IMR-90 (cell line): ENCODE measurements at regions not wholly inside any gene's neighbourhood (a gene's known extent, or its start where the extent isn't known, plus 50 kb on each side); places are given as distances from the start of the nearest gene placed in this dataset.
A peak's percentile ranks its signal among the peaks of the same experiment; 100 is the strongest.

ENCODE experiments used
- ATAC-seq: fragments of 200-7000 bp; cut with Tn5 transposase; 2 replicates; pipeline ENCODE4 v1.9.1; 2020; ENCODE audit warnings: low read depth, mild to moderate bottlenecking, moderate library complexity
- BruUV-seq: library from RNA; stranded (reverse); fragments of 400-500 nt; replicated peaks from 2 replicates; lab custom pipeline; 2021; lab: Mats Ljungman, UMichigan
- CTCF ChIA-PET: fragments of 300-600 bp; formaldehyde crosslinking; extraction: SDS; loops from one replicate; lab custom pipeline; 2021; ENCODE audit warnings: antibody characterized with exemption; lab: Yijun Ruan, JAX
- POLR2A ChIA-PET: fragments of 300-600 bp; sonication (Branson Sonifier 250); formaldehyde crosslinking; loops from one replicate; lab custom pipeline; 2022; ENCODE audit warnings: antibody characterized with exemption; ENCODE audit not compliant: unreplicated experiment; lab: Charles Lee
- DNase-seq: peaks from one replicate; pipeline ENCODE4 v3.0.0; 2013
- H2AFZ ChIP-seq: replicated peaks from 2 replicates; pipeline ENCODE3; 2013; ENCODE audit warnings: low read length, mild to moderate bottlenecking; ENCODE audit not compliant: poor library complexity
- H2AK5ac ChIP-seq: 2 replicates; pipeline ENCODE4 v1.6.1; 2013; ENCODE audit warnings: low read depth, low read length, inconsistent platforms
- H2AK9ac ChIP-seq: replicated peaks from 2 replicates; pipeline ENCODE3; 2013; ENCODE audit warnings: mild to moderate bottlenecking, low read depth, low read length, moderate library complexity; ENCODE audit not compliant: poor library complexity
- H2BK120ac ChIP-seq: 2 replicates; pipeline ENCODE4 v1.6.1; 2013; ENCODE audit warnings: low read depth, low read length, inconsistent platforms
- H2BK15ac ChIP-seq: 3 replicates; pipeline ENCODE4 v1.6.1; 2013; ENCODE audit warnings: low read depth, low read length, inconsistent platforms
- H2BK20ac ChIP-seq: 2 replicates; pipeline ENCODE4 v1.6.1; 2013; ENCODE audit warnings: low read depth, mild to moderate bottlenecking, inconsistent platforms, low read length, moderate library complexity
- H2BK5ac ChIP-seq: 2 replicates; pipeline ENCODE4 v1.6.1; 2013; ENCODE audit warnings: mild to moderate bottlenecking, low read depth, low read length, inconsistent platforms; ENCODE audit not compliant: poor library complexity, severe bottlenecking
- H3K14ac ChIP-seq: replicated peaks from 2 replicates; pipeline ENCODE4 v1.6.1; 2013; ENCODE audit warnings: low read depth, low read length, inconsistent platforms
- H3K18ac ChIP-seq: 2 replicates; pipeline ENCODE4 v1.6.1; 2013; ENCODE audit warnings: low read depth, low read length, control low read depth
- H3K23ac ChIP-seq: 2 replicates; pipeline ENCODE4 v1.6.1; 2013; ENCODE audit warnings: low read depth, low read length, inconsistent platforms
- H3K27ac ChIP-seq: 2 replicates; pipeline ENCODE4 v1.5.1; 2013; ENCODE audit warnings: mild to moderate bottlenecking, control low read depth, low read length; ENCODE audit not compliant: insufficient read depth
- H3K27me3 ChIP-seq: 2 replicates; pipeline ENCODE4 v1.6.1; 2013; ENCODE audit warnings: low read length; ENCODE audit not compliant: control insufficient read depth, insufficient read depth
- H3K36me3 ChIP-seq: 2 replicates; pipeline ENCODE4 v1.6.1; 2013; ENCODE audit warnings: low read length, mixed read lengths; ENCODE audit not compliant: control insufficient read depth, insufficient read depth
- H3K4ac ChIP-seq: 2 replicates; pipeline ENCODE4 v1.6.1; 2013; ENCODE audit warnings: low read depth, low read length, inconsistent platforms
- H3K4me1 ChIP-seq: 2 replicates; pipeline ENCODE4 v1.6.1; 2013; ENCODE audit warnings: low read length, mixed read lengths; ENCODE audit not compliant: control insufficient read depth, insufficient read depth
- H3K4me2 ChIP-seq: 2 replicates; pipeline ENCODE4 v1.6.1; 2013; ENCODE audit warnings: low read depth, mild to moderate bottlenecking, control low read depth, low read length, moderate library complexity
- H3K4me3 ChIP-seq: 2 replicates; pipeline ENCODE4 v1.5.1; 2013; ENCODE audit warnings: low read depth, mild to moderate bottlenecking, control low read depth, low read length, moderate library complexity; ENCODE audit not compliant: insufficient read depth
- H3K56ac ChIP-seq: 2 replicates; pipeline ENCODE4 v1.6.1; 2013; ENCODE audit warnings: low read length, inconsistent platforms; ENCODE audit not compliant: insufficient read depth; ENCODE audit errors: extremely low read depth
- H3K79me1 ChIP-seq, 2 experiments: 2 replicates each; pipeline ENCODE4 v1.6.1; 2013; ENCODE audit warnings: low read length in 2 of 2, inconsistent platforms in 1 of 2, low read depth in 1 of 2
- H3K9ac ChIP-seq: 2 replicates; pipeline ENCODE4 v1.6.1; 2013; ENCODE audit warnings: low read depth, low read length, control low read depth
- H3K9me1 ChIP-seq: 2 replicates; pipeline ENCODE4 v1.6.1; 2013; ENCODE audit warnings: low read length, inconsistent platforms; ENCODE audit not compliant: insufficient read depth
- H3K9me3 ChIP-seq: 2 replicates; pipeline ENCODE4 v1.6.1; 2013; ENCODE audit warnings: low read length; ENCODE audit not compliant: control insufficient read depth, insufficient read depth
- H4K20me1 ChIP-seq: 2 replicates; pipeline ENCODE4 v1.6.1; 2013; ENCODE audit warnings: low read length, inconsistent platforms; ENCODE audit not compliant: insufficient read depth
- H4K5ac ChIP-seq: 2 replicates; pipeline ENCODE4 v1.6.1; 2013; ENCODE audit warnings: mild to moderate bottlenecking, low read depth, low read length, control low read depth
- H4K8ac ChIP-seq, 2 experiments: 2 replicates each; pipeline ENCODE4 v1.6.1; 2013; ENCODE audit warnings: low read depth in 2 of 2, low read length in 2 of 2, control low read depth in 1 of 2, inconsistent platforms in 1 of 2
- H4K91ac ChIP-seq: 2 replicates; pipeline ENCODE4 v1.6.1; 2013; ENCODE audit warnings: low read depth, low read length, inconsistent platforms; ENCODE audit not compliant: insufficient read depth
- BHLHE40 ChIP-seq: fragments of 150-350 bp; IDR thresholded peaks from 2 replicates; pipeline ENCODE4 v1.6.1; 2016; ENCODE audit warnings: mild to moderate bottlenecking, low read depth, low read length
- CEBPB ChIP-seq: IDR thresholded peaks from 2 replicates; pipeline ENCODE4 v1.6.1; 2012; ENCODE audit warnings: low read depth, low read length, improper control_type of control experiment
- POLR2A ChIP-seq: IDR thresholded peaks from 2 replicates; pipeline ENCODE4 v1.6.1; 2012; ENCODE audit warnings: mild to moderate bottlenecking, low read depth, low read length
- WGBS, 2 experiments: methylation state at CpG; one replicate each; pipeline versions ENCODE4 v1.1.5 to v1.1.7; 2013; ENCODE audit warnings: missing lambda C conversion rate in 2 of 2; ENCODE audit not compliant: insufficient read length in 1 of 2; ENCODE audit errors: extremely low coverage in 2 of 2; 5-methylcytosine and 5-hydroxymethylcytosine counted together
- dilution Hi-C: fragments of 300-500 bp; cut with HindIII; formaldehyde crosslinking; loops from one replicate; pipeline ENCODE4 v1.14.3; 2018; ENCODE audit warnings: low sequenced_read_pairs; ENCODE audit not compliant: unreplicated experiment
- in situ Hi-C: fragments of 300-500 bp; cut with MboI; formaldehyde crosslinking; loops from 3 replicates; pipeline ENCODE4 v1.14.3; 2019; ENCODE audit warnings: low sequenced_read_pairs, inconsistent platforms, mixed read lengths
- intact Hi-C: fragments of 100-400 bp; cut with micrococcal nuclease; formaldehyde crosslinking; loops from 2 replicates; pipeline ENCODE4 v1.10.0; 2022

- DNase-seq (no peak), ATAC-seq (no peak)
- in situ Hi-C loops (no loop called here), intact Hi-C loops (no loop called here), dilution Hi-C loops (no loop called here)
- no peak overlapping the region for H3K23ac ChIP-seq
- no peak overlapping the region for H2BK15ac ChIP-seq
- BruUV-seq: no TSS peak
- no peak overlapping the region for H4K8ac ChIP-seq
- peaks cover 9% of the 10 kb centered on the region for H3K27me3 ChIP-seq
- no peak overlapping the region for H2AK5ac ChIP-seq
- no peak overlapping the region for H3K18ac ChIP-seq
- H3K9ac ChIP-seq: no peak overlapping the region
- no peaks in the 10 kb centered on the region for H3K79me1 ChIP-seq
- 14% methylated on average over 1 of the region's 7 CpGs; no CpG with 5 or more reads in 1 of the 2 experiments for WGBS, 2 experiments
- no peaks in the 10 kb centered on the region for H3K36me3 ChIP-seq
- no peak overlapping the region for H2BK120ac ChIP-seq
- no peaks in the 10 kb centered on the region for H3K9me1 ChIP-seq
- H4K5ac ChIP-seq: no peak overlapping the region
- ChIA-PET POLR2A (no interaction called here), CTCF (no interaction called here)
- H2BK5ac ChIP-seq: no peak overlapping the region
- H2BK20ac ChIP-seq: no peak overlapping the region
- no peak overlapping the region for H2AK9ac ChIP-seq
- H3K4ac ChIP-seq: no peak overlapping the region
- no peak overlapping the region for H2AFZ ChIP-seq
- no peaks in the 10 kb centered on the region for H4K20me1 ChIP-seq
- no peak overlapping the region for H3K27ac ChIP-seq
- peaks cover 2% of the 10 kb centered on the region; the same call in 1 of the 2 replicates for H3K4me1 ChIP-seq
- no peak overlapping the region for H3K56ac ChIP-seq
- TF ChIP-seq BHLHE40 (no peak), CEBPB (peak; percentile 47; the same call in 1 of the 2 replicates), POLR2A (no peak)
- H4K91ac ChIP-seq: no peak overlapping the region
- no peak overlapping the region for H3K14ac ChIP-seq
- no peak overlapping the region for H3K4me3 ChIP-seq
- no peak overlapping the region for H3K4me2 ChIP-seq
- H3K9me3 ChIP-seq: peaks cover 2% of the 10 kb centered on the region
Measured at GRCh38 chr2:101569886-101570520, 95.1 kb upstream of the RFX8 start.
